H1 (cell line): ENCODE measurements at regions not wholly inside any gene's neighbourhood (a gene's known extent, or its start where the extent isn't known, plus 50 kb on each side); places are given as distances from the start of the nearest gene placed in this dataset.

Source experiments
- CTCF ChIA-PET: fragments of 300-600 bp; sonication (Branson Sonifier 250); formaldehyde crosslinking; loops from one replicate; lab custom pipeline; 2021; ENCODE audit not compliant: partially characterized antibody; lab: Charles Lee
- POLR2A ChIA-PET: fragments of 300-600 bp; sonication (Branson Sonifier 250); formaldehyde crosslinking; loops from one replicate; lab custom pipeline; 2021; ENCODE audit warnings: inconsistent platforms; ENCODE audit not compliant: partially characterized antibody; lab: Charles Lee
- DNase-seq, 2 experiments: peaks; one replicate each; pipeline versions ENCODE4 v3.0.0 to v3.0.0-alpha.2; 2010 to 2022; ENCODE audit warnings: low spot score in 2 of 2, low read depth in 1 of 2, mixed read lengths in 1 of 2
- FAIRE-seq: peaks from 2 replicates; lab custom pipeline; 2011; peaks lifted over from hg19 to GRCh38; lab: Jason Lieb, UNC
- H2AFZ ChIP-seq: 2 replicates; pipeline ENCODE4 v1.8.1; 2012; ENCODE audit warnings: low read length, inconsistent platforms
- H2AK5ac ChIP-seq: 2 replicates; pipeline ENCODE4 v1.6.1; 2013; ENCODE audit warnings: low read depth, low read length
- H2BK120ac ChIP-seq: replicated peaks from 2 replicates; pipeline ENCODE3; 2013; ENCODE audit warnings: low read depth, low read length, inconsistent platforms
- H2BK12ac ChIP-seq: 2 replicates; pipeline ENCODE4 v1.6.1; 2013; ENCODE audit warnings: low read depth, low read length
- H2BK15ac ChIP-seq: 2 replicates; pipeline ENCODE4 v1.6.1; 2013; ENCODE audit warnings: low read length
- H2BK20ac ChIP-seq: 2 replicates; pipeline ENCODE4 v1.6.1; 2013; ENCODE audit warnings: low read length
- H2BK5ac ChIP-seq: 2 replicates; pipeline ENCODE4 v1.6.1; 2013; ENCODE audit warnings: low read depth, low read length
- H3K14ac ChIP-seq: 2 replicates; pipeline ENCODE4 v1.6.1; 2013; ENCODE audit warnings: inconsistent platforms; ENCODE audit not compliant: insufficient read length
- H3K18ac ChIP-seq: 2 replicates; pipeline ENCODE4 v1.6.1; 2013; ENCODE audit warnings: low read length; ENCODE audit errors: extremely low read depth
- H3K23ac ChIP-seq: 2 replicates; pipeline ENCODE4 v1.6.1; 2013; ENCODE audit warnings: inconsistent platforms; ENCODE audit not compliant: insufficient read length
- H3K23me2 ChIP-seq: 2 replicates; pipeline ENCODE4 v1.6.1; 2013; ENCODE audit warnings: low read depth, low read length
- H3K27ac ChIP-seq: 2 replicates; pipeline ENCODE4 v1.6.1; 2011; ENCODE audit warnings: low read depth, low read length, inconsistent platforms
- H3K27me3 ChIP-seq, 4 experiments: replicated peaks in 1 of 4; 1 replicate in 1 of 4; 2 replicates in 3 of 4; pipeline versions ENCODE4 v1.6.1 to v1.8.1; 2011 to 2013; ENCODE audit warnings: low read length in 3 of 4, mild to moderate bottlenecking in 3 of 4, inconsistent platforms in 2 of 4, mixed read lengths in 2 of 4, moderate library complexity in 1 of 4; ENCODE audit not compliant: control insufficient read depth in 3 of 4, insufficient read depth in 3 of 4; ENCODE audit errors: extremely low read depth in 1 of 4
- H3K36me3 ChIP-seq, 4 experiments: 2 replicates each; pipeline versions ENCODE4 v1.6.1 to v1.8.1; 2011 to 2013; ENCODE audit warnings: mild to moderate bottlenecking in 4 of 4, low read length in 3 of 4, moderate library complexity in 2 of 4, control low read depth in 1 of 4, inconsistent platforms in 1 of 4; ENCODE audit not compliant: insufficient read depth in 4 of 4, control insufficient read depth in 2 of 4
- H3K4ac ChIP-seq: replicated peaks from 2 replicates; pipeline ENCODE3; 2013; ENCODE audit warnings: low read length, low read depth, mixed read lengths, inconsistent platforms; ENCODE audit not compliant: insufficient read length
- H3K4me1 ChIP-seq, 4 experiments: replicated peaks in 1 of 4; 1 replicate in 1 of 4; 2 replicates in 3 of 4; pipeline versions ENCODE4 v1.6.1 to v1.8.1; 2011 to 2013; ENCODE audit warnings: low read length in 3 of 4, inconsistent platforms in 2 of 4, mixed read lengths in 1 of 4; ENCODE audit not compliant: insufficient read depth in 4 of 4, control insufficient read depth in 3 of 4
- H3K4me2 ChIP-seq, 2 experiments: 2 replicates each; pipeline versions ENCODE4 v1.6.1 to v1.8.1; 2011 to 2013; ENCODE audit warnings: low read depth in 2 of 2, low read length in 2 of 2, control low read depth in 1 of 2, inconsistent platforms in 1 of 2, mild to moderate bottlenecking in 1 of 2; ENCODE audit not compliant: insufficient read depth in 1 of 2
- H3K4me3 ChIP-seq, 4 experiments: fragments of 200-600, 300-600 bp in 1 of 4; sonication (generic), shearing (Covaris generic), sonication (Bioruptor Twin) in 1 of 4; 2 replicates each; pipeline versions ENCODE4 v1.5.1 to v1.8.1; 2011 to 2016; ENCODE audit warnings: low read length in 4 of 4, low read depth in 3 of 4, control low read depth in 2 of 4, inconsistent platforms in 2 of 4, mild to moderate bottlenecking in 2 of 4, mixed read lengths in 1 of 4, moderate library complexity in 1 of 4; ENCODE audit not compliant: insufficient read depth in 2 of 4; ENCODE audit errors: extremely low read depth in 1 of 4
- H3K56ac ChIP-seq: replicated peaks from 2 replicates; pipeline ENCODE3; 2013; ENCODE audit warnings: low read depth, mild to moderate bottlenecking, mixed read lengths, low read length, inconsistent platforms; ENCODE audit not compliant: insufficient read length
- H3K79me1 ChIP-seq: 2 replicates; pipeline ENCODE4 v1.6.1; 2013; ENCODE audit warnings: low read depth, low read length, control low read depth
- H3K79me2 ChIP-seq, 2 experiments: 2 replicates each; pipeline versions ENCODE4 v1.6.1 to v1.8.1; 2012 to 2013; ENCODE audit warnings: low read length in 2 of 2, mild to moderate bottlenecking in 2 of 2, inconsistent platforms in 1 of 2; ENCODE audit not compliant: insufficient read depth in 2 of 2, control insufficient read depth in 1 of 2
- H3K9ac ChIP-seq, 4 experiments: replicated peaks in 1 of 4; 1 replicate in 1 of 4; 2 replicates in 3 of 4; pipeline versions ENCODE4 v1.6.1 to v1.8.1; 2011 to 2013; ENCODE audit warnings: low read depth in 3 of 4, low read length in 3 of 4, control low read depth in 2 of 4, mild to moderate bottlenecking in 2 of 4, moderate library complexity in 2 of 4, inconsistent platforms in 1 of 4; ENCODE audit errors: extremely low read depth in 1 of 4
- H3K9me3 ChIP-seq, 2 experiments: 2 replicates each; pipeline versions ENCODE4 v1.6.1 to v1.8.1; 2012 to 2013; ENCODE audit warnings: mild to moderate bottlenecking in 2 of 2, moderate library complexity in 2 of 2, control low read depth in 1 of 2, inconsistent platforms in 1 of 2, low read depth in 1 of 2, low read length in 1 of 2, mixed read lengths in 1 of 2; ENCODE audit not compliant: insufficient read depth in 2 of 2
- H4K20me1 ChIP-seq, 2 experiments: replicated peaks in 1 of 2; 2 replicates each; pipeline versions ENCODE3 to v1.8.1; 2011 to 2013; ENCODE audit warnings: inconsistent platforms in 2 of 2, low read length in 2 of 2, mild to moderate bottlenecking in 1 of 2; ENCODE audit not compliant: insufficient read depth in 2 of 2, control insufficient read depth in 1 of 2
- H4K5ac ChIP-seq: 2 replicates; pipeline ENCODE4 v1.6.1; 2013; ENCODE audit warnings: low read length, low read depth, mixed read lengths, inconsistent platforms; ENCODE audit not compliant: insufficient read length
- H4K8ac ChIP-seq: 2 replicates; pipeline ENCODE4 v1.8.0; 2013; ENCODE audit warnings: mild to moderate bottlenecking, moderate library complexity, low read length, inconsistent platforms; ENCODE audit not compliant: insufficient read depth; ENCODE audit errors: extremely low read depth
- H4K91ac ChIP-seq: replicated peaks from 2 replicates; pipeline ENCODE3; 2013; ENCODE audit warnings: low read length, mixed read lengths, inconsistent platforms; ENCODE audit not compliant: insufficient read length
- ATF2 ChIP-seq: IDR thresholded peaks from 2 replicates; pipeline ENCODE4 v1.6.1; 2012; ENCODE audit warnings: low read length, inconsistent platforms
- ATF3 ChIP-seq: IDR thresholded peaks from 2 replicates; pipeline ENCODE4 v1.6.1; 2011; ENCODE audit warnings: low read depth, mild to moderate bottlenecking, low read length; ENCODE audit not compliant: insufficient read depth
- BACH1 ChIP-seq: IDR thresholded peaks from 2 replicates; pipeline ENCODE4 v1.6.1; 2012; ENCODE audit warnings: low read length, improper control_type of control experiment
- CEBPB ChIP-seq: IDR thresholded peaks from 2 replicates; pipeline ENCODE4 v1.6.1; 2012; ENCODE audit warnings: low read depth, low read length
- CHD2 ChIP-seq: IDR thresholded peaks from 2 replicates; pipeline ENCODE4 v1.6.1; 2012; ENCODE audit warnings: low read length, improper control_type of control experiment
- EP300 ChIP-seq, 2 experiments: IDR thresholded peaks; 1 replicate in 1 of 2; 2 replicates in 1 of 2; pipeline ENCODE4 v1.6.1; 2011 to 2012; ENCODE audit warnings: low read depth in 2 of 2, low read length in 2 of 2, mild to moderate bottlenecking in 2 of 2, borderline replicate concordance in 1 of 2, inconsistent platforms in 1 of 2, moderate library complexity in 1 of 2
- HDAC6 ChIP-seq: IDR thresholded peaks from one replicate; pipeline ENCODE4 v1.7.1; 2012; ENCODE audit warnings: low read depth, mild to moderate bottlenecking, inconsistent platforms, low read length, moderate library complexity
- JUN ChIP-seq: IDR thresholded peaks from 2 replicates; pipeline ENCODE4 v1.6.1; 2011; ENCODE audit warnings: low read depth, mild to moderate bottlenecking, improper control_type of control experiment, low read length
- POLR2A ChIP-seq, 2 experiments: IDR thresholded peaks; 1 replicate in 1 of 2; 2 replicates in 1 of 2; pipeline ENCODE4 v1.6.1; 2011; ENCODE audit warnings: low read depth in 2 of 2, low read length in 2 of 2, mild to moderate bottlenecking in 2 of 2; ENCODE audit errors: control extremely low read depth in 1 of 2
- POLR2AphosphoS5 ChIP-seq: IDR thresholded peaks from 2 replicates; pipeline ENCODE4 v1.6.1; 2011; ENCODE audit warnings: low read depth, low read length
- SIRT6 ChIP-seq: IDR thresholded peaks from one replicate; pipeline ENCODE4 v1.7.1; 2012; ENCODE audit warnings: low read length, inconsistent platforms
- SUZ12 ChIP-seq: fragments of 200-600 bp; sonication (generic); IDR thresholded peaks from 2 replicates; pipeline ENCODE4 v1.6.1; 2012; ENCODE audit warnings: mild to moderate bottlenecking, inconsistent platforms, low read length, moderate library complexity, mixed read lengths
- TEAD4 ChIP-seq: IDR thresholded peaks from 2 replicates; pipeline ENCODE4 v1.6.1; 2012; ENCODE audit warnings: low read depth, low read length, inconsistent platforms, mixed read lengths
- ZNF274 ChIP-seq: IDR thresholded peaks from 2 replicates; pipeline ENCODE4 v1.7.0; 2012; ENCODE audit warnings: low read length, borderline replicate concordance; ENCODE audit errors: extremely low read depth
- WGBS, 2 experiments: shearing (Covaris generic) in 1 of 2; methylation state at CpG; one replicate each; pipeline versions ENCODE4 v1.1.6 to v1.1.7; 2013 to 2015; ENCODE audit warnings: low lambda C conversion rate in 2 of 2, mixed read lengths in 2 of 2, inconsistent platforms in 1 of 2, low coverage in 1 of 2, missing lambda C conversion rate in 1 of 2; ENCODE audit not compliant: insufficient replicate concordance in 2 of 2, insufficient coverage in 1 of 2, insufficient read length in 1 of 2; ENCODE audit errors: extremely low coverage in 1 of 2, missing lambda C conversion rate in 1 of 2; 5-methylcytosine and 5-hydroxymethylcytosine counted together

GRCh38 chr5:3659907-3660306 is 64.3 kb downstream of the IRX1 start:
- H3K4me2 ChIP-seq, result no peak overlapping the region
- H3K4me1 ChIP-seq, result no peaks in the 10 kb centered on the region
- CTCF ChIA-PET, result no interaction called here
- no peak overlapping the region for H3K4me3 ChIP-seq
- H4K8ac ChIP-seq, result no peak overlapping the region
- H3K9me3 ChIP-seq, result no peaks in the 10 kb centered on the region
- no peak overlapping the region for H3K27ac ChIP-seq
- H3K18ac ChIP-seq, result no peak overlapping the region
- H3K4ac ChIP-seq, result no peak overlapping the region
- no peak overlapping the region for H3K23ac ChIP-seq
- no peaks in the 10 kb centered on the region for H3K79me1 ChIP-seq
- no peak overlapping the region for H3K9ac ChIP-seq
- no peaks in the 10 kb centered on the region for H3K23me2 ChIP-seq
- no peak overlapping the region for H4K91ac ChIP-seq
- H4K5ac ChIP-seq, result no peak overlapping the region
- H2BK15ac ChIP-seq, result no peak overlapping the region; the same call in 1 of the 2 replicates
- POLR2A ChIA-PET, result no interaction called here
- no peak overlapping the region for H3K56ac ChIP-seq
- no peak overlapping the region for H2BK120ac ChIP-seq
- FAIRE-seq (peak; percentile 98), DNase-seq (no peak)
- H2AK5ac ChIP-seq, result no peak overlapping the region
- no peaks in the 10 kb centered on the region for H3K36me3 ChIP-seq
- H2BK5ac ChIP-seq, result no peak overlapping the region
- WGBS, 2 experiments, result 74% methylated on average over 8 of the region's 8 CpGs; no CpG with 5 or more reads in 1 of the 2 experiments
- H2AFZ ChIP-seq, result no peak overlapping the region
- no peaks in the 10 kb centered on the region for H4K20me1 ChIP-seq
- H3K79me2 ChIP-seq, result no peaks in the 10 kb centered on the region
- H2BK12ac ChIP-seq, result no peak overlapping the region
- H2BK20ac ChIP-seq, result no peak overlapping the region
- H3K27me3 ChIP-seq, result no peaks in the 10 kb centered on the region
- no peak overlapping the region for H3K14ac ChIP-seq
- TF ChIP-seq ATF2, result no peak
- TF ChIP-seq CEBPB, result no peak
- TF ChIP-seq CHD2, result no peak
- TF ChIP-seq SUZ12, result no peak
- no peak for TF ChIP-seq HDAC6
- no peak for TF ChIP-seq JUN
- no peak for TF ChIP-seq SIRT6
- no peak for TF ChIP-seq ATF3
- TF ChIP-seq ZNF274, result no peak
- TF ChIP-seq POLR2A (IDR thresholded peaks at IDR 0.05; ENCODE audit: control extremely low read depth in 1 of 2, low read depth in 2 of 2, low read length in 2 of 2), result no peak
- TF ChIP-seq POLR2AphosphoS5, result no peak
- no peak for TF ChIP-seq EP300 (IDR thresholded peaks at IDR 0.05; ENCODE audit: borderline replicate concordance in 1 of 2, low read depth in 2 of 2, low read length in 2 of 2)
- TF ChIP-seq BACH1, result no peak
- no peak for TF ChIP-seq TEAD4
